Fibroblast of skin of right quadriceps (primary cell): ENCODE measurements at regions not wholly inside any gene's neighbourhood (a gene's known extent, or its start where the extent isn't known, plus 50 kb on each side); places are given as distances from the start of the nearest gene placed in this dataset.

Source experiments
- DNase-seq: peaks from one replicate; pipeline ENCODE4 v3.0.0-alpha.2; 2013

DNA sequence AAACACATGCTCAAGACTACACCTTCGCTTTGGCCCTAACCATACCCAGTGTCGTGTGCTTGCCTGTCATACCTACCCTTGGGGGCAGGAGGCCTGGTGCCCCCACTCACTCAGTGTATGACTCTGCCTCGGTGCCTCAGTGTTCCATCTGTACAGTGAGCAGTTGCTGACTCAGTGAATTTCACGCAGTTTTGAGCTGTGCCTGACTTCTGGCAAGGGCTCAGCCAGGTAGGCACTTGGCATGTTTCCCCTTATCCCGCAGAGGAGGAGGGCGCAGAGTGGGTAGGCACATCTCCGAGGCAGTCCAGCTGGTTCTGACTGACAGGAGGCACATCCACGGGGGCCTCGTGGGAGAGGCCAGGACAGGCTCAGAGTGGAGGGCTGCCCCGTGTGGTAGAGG lies 148.9 kb upstream of the CIBAR2 start:
- DNase-seq: no peak

DNA sequence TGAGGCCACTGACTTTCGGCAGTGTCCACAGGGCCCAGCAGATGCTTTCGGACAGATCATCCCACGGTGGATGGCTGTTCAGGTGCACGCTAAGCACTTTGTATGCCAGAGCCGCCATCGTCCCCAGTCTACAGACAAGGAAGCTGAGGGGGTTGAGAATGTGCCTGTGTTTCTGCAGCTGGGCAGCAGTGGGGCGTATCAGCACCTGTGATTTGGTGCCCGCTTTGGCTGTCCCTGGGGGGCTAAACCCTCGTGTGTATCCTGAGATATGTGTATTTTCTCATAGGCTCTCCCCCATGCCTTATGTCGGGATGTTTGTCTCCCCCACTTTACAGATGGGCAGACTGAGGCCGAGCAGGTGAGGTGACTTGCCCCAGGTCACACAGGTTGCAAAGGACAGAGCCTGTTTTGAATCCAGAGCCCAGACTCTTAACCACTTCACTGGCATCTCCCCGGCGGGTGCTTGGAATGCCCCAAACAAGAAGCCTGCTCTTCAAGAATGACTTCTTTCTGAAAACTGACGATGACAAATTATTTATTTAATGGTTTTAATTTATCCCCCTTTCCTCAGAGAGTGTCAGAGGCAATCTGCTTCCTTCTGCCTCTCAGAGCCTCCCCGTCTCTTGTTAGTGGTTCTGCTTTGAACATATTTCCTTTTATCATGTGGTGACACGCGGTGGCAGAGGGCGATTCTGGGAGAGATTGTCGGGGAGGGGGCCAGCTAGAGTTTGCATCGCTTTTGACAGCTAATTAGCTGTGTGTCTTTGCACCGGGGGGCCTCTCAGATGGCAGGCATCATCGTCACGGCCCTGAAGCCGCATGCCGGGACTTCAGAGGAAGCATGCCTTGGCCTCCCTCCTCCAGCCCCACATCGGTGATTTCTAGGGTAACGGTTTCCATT lies 149.6 kb upstream of the CIBAR2 start:
- no peak for DNase-seq

DNA sequence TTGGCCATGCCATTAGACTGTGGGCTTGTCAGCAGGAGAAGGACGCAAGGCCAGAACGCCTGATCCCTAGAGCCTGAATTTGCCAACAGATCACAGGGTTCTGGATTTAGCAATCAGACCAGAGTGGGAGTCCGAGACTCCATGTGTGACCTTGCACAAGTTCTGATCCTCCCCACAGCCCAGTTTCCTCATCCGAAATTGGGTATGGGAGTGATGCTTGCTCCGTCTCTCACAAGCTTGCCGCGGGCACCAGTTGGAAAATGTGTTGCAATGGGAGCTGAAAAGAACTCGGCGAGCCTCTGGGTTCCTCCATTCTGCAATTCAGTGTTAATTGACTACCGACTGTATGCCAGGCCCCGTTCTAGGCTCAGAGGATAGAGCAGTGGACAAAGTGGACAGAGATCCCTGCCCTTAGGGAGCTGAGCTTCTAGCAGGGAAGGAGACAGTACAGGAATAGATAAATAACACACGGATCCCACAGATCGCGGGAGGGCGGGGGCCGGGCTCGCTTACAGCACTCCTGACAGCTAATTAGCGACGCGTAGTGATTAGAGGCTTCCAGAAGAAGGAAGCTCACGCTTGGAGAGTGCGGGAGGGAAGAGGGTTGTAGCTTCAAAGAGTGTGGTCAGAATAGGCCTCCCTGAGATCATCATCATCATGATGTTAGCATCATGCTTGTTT lies 150.4 kb upstream of the CIBAR2 start:
- DNase-seq: no peak

DNA sequence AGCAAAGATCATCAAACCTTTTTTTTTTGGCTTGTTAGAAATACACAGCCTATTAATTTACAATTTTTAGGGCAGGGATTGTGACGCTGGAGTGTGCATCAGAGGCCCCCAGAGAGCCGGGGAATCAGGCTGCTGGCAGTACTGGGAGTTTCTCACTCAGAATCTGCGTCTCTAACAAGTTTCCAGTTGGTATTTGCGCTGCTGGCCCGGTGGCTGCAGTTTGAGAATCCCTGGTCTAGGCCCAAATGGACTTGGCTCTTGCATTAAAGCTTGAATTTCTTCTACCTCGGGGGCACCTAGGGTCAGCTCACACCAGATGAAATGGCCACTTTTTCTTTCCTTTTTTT lies 150.9 kb upstream of the CIBAR2 start:
- no peak for DNase-seq

DNA sequence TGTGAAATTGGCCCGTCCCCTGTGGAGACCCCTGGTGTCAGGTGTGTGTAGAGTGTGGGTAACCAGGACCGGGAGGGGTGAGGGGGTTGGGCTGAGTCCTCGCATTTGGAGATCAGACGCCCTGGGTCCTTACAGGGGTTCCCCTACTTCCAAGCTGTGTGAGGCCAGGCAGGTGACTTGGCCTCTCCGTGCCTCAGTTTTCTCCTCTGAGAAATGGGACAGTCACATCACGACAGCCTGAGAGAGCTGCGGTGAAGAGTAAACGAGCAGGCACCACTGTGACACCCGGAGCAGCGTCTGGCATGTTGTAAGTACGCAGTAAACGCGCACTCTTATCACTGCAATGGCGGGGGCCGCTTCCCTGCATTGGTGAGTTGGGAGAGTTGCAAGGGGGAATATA lies 152.5 kb upstream of the CIBAR2 start:
- DNase-seq: no peak

DNA sequence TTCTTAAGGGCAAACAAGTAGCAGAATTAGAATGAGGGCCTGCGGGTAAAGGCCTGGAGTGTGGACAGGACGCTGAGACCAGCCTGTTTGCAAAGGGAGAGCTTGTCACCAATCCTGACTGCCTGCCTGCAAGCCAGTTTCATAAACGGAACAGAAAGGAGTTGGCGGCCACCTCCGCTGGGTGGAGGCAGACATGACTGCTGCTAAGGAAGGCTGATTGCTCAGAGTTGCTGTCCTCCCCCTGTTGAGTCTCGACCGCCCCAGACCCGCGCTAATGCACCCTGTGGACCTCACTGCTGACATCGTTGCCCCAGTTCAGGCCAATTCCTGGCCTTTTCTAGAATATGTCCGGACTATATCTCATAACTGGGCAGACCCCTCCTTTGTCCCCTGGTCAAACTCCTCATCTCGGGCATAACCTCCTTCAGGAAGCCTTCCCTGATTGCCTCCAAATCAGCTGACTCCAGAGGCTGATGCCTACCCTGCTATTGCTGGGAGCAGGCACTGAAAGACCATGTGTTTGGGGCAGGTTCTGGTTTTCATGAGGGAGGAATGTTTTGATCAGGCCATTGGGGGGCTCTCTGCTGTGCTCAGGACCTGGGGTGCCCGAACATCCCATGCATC lies 153.0 kb upstream of the CIBAR2 start:
- no peak for DNase-seq

DNA sequence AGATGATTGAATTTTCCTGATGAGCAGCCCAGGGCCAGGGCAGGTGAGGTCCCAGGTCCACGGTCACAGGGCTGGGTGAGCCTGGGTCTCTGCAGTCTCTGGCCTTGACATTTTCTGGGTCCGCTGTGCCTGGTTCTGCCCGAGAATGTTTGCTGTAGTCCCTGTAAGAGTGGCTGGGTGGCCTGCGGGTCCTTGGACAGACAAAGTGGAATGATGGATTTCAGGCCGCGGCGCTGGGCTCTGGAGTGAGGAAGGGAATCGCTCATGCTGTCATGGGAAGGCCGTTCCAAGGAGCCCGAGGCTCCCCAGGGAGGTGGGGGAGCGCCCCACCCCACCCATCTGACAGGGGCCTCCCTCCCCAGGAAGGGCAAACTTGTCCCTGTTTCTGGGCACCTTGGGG lies 153.5 kb upstream of the CIBAR2 start:
- no peak for DNase-seq

DNA sequence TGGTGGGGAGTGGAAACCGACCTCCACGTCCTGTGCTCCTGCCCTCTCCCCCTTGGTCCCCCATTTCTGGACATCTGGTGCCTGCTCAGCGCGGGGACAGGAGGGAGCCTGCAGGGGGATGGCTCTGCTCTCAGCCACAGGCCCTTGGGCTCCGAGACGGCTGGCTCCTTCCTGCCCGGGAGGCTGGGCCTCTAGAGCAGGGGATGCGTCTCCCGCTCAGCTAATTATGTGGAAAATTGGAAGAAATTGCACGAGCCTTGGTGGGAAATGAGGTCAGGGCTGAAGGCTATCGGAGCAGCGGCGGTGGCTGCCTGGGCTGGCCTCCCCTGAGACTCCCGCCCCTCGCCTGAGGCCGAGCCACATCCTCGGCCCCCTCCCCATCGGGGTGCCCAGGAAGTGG lies 154.6 kb upstream of the CIBAR2 start:
- no peak for DNase-seq

DNA sequence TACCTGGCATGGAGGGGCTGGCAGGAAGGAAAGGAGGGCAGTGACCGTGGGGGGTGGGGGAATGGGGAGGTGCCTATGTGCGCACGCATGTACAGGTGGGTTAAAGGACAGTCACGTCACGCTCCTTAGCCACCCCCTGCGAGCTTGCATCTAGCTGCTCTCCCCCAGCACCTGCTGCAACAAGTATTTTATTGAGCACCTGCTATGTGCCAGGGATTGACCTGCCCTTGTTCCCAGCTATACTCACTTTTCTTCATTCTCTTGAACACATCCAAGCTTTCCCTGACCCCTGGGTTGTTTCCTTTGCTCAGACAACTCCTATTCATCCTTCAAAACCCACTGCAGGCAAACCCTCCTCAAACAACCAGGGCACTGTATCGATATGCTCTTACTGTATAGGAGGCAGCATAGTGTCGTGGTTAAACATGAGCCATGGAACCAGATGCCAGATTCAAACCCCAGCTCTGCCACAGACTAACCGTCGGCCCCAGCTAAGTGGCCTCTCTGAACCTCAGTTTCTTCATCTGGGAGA lies 155.2 kb upstream of the CIBAR2 start:
- DNase-seq: no peak

DNA sequence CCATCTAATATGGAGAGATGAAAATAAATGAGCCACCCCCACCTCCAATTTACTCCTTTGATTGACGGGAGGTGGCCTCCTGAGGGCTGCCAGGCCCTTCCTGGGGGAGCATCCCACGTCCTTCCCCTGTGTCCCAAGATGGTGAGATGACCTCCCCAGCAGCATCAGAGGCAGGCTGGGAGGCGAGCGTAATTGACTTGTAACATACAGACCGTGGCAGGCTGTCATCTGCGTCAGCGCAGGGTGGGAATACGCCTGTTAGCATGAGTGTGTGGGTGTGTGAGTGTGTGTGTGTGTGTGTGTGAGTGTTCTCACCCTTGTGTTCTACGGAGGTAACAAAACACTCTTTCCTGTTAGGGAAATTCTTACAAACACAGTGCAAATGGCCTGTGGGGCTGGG lies 156.9 kb upstream of the CIBAR2 start:
- no peak for DNase-seq

DNA sequence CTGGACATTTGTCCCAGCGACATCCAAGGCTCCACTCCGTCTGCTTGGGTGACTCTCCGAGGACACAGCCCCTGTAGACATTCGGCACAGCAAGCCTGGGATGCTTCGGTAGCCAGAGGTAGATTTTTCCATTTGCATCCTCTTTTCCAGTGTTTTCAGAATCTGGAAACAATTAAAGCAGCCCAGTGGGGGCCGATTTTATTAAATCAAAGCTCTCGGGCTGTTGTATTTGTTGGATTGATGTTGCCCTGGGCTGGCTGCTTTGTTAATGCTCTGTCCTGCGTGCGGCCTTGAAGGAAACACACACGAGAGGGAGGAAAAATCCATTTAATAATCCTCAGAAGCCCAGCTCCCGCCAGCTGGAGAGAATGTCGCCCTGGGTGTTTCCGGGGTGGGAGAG lies 158.1 kb upstream of the CIBAR2 start:
- DNase-seq: peak; percentile 53

DNA sequence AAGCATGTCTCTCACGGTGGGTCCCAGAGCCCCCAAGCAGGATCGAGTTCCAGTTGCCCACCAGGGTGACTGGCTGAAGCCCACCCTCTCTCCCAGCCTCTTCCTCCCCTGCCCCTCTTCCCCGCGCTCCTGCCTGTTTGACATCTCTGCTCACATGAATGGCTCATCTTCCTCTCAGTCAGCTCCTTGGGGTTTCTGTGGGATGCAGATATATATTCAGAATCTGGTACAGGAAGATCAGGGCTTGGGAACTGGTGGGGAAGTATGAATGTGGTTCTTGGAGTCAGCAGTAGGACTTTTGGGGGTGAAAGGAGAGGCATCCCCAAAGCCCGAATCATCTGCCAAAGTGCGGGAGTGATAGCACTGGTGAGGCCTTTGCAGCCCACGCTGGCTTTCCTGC lies 158.9 kb upstream of the CIBAR2 start:
- DNase-seq: no peak

DNA sequence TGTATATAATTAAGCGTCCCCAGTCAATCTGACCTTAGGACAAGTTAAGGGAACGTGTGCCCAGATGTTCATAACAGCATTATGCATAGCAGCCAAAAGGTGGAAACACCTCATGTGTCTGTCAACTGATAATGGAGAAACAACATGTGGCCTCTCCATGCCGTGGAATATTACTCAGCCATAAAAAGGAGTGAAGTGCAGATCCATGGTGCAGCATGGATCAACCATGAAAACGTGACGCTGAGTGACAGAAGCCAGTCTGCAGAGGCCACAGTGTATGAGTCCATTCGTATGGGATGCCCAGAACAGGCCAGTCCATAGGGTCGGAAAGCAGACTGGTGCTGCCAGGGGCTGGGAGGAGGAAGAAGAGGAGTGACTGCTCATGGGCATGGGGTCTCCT lies 161.0 kb upstream of the CIBAR2 start:
- no peak for DNase-seq

DNA sequence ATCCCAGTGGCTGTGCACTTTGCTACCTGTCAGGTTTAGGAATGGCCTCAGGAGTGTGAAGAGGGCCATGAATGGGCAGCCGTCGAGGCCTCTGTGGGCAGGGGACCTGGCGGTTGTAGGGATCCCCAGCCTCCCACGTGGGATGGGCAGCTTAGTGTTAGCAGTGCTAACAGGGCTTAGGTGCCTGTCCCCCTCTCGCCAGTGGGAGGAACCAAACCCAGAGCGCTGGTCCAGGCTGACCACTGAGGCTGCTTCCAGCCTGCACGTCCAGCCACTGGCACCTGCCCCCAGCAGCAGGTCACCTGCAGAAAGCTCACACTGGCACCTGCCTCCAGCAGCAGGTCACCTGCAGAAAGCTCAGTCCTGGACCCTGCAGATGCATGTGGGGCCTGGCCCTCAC lies 162.2 kb upstream of the CIBAR2 start:
- no peak for DNase-seq

DNA sequence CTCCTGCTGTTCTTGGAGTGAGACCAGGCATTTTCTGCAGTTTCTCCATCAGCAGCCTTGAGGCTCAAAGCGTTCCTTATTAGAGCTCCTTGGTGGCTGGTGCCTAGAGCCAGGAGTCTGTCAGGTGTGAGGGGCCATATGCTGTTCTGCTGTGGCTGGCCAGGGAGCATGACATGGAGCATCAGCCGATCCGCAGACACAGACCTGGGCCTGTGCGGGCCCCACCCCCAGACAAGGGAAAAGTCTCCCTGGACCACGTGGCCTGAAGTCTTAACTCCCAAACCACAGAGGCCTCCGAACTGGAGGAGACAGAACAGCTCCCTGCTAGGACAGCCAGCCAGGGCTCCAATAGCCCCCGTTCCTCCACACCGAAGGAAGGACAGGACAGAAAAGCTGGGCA lies 162.7 kb upstream of the CIBAR2 start:
- DNase-seq: no peak

DNA sequence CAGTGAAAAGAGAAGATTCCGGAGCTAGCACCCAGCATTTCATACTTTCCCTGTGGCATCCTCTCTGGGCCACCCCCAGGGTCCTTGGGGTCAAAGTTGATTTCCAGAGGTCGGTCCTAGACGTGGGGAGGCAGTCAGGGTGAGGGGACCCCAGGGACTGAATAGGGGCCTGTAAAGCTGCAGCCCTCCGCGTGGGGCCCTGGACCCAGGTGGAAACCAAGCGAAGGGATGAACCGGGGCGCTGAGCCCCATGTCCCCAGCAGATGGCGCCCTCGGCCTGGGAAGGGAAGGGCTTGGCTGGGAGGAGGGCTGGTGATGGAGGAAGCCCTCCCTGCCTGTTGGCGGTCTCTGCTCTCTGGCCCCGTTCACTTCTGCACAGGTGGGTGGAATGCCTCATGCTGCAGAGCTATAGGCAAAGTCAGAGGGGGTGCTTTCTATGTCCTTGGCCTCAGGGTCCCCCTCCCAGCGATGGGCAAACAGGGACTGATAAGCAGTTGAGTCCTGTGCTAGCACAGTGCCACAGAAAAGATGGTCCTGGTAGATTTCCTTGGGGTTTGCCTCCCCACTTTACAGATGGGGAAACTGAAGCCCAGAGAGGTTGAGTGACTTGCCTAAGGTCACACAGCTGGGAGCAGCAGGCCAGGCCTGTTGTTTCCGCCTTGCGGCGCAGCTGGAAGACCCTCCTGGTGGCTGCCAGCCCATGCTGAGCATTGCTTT lies 163.4 kb upstream of the CIBAR2 start:
- peak; percentile 48 for DNase-seq

DNA sequence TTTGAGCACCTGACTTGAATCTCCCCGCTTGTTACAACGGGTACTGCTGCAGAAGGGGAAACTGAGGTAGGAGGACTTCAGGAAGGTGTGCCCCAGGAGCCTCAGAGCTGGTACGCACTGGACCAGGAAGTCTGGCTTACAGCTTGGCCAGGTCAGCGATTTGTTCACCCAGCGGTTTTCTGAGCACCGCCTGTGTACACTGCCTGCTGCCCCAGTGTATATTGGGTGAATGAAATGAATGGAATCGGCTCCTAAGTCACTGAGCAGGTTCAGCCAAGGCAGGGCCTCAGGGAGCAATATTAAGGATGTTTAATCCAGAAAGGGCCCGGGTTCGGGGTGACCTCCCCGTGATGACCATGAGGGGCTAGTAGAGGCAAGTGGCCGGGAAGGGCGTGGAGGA lies 164.0 kb upstream of the CIBAR2 start:
- DNase-seq: no peak

DNA sequence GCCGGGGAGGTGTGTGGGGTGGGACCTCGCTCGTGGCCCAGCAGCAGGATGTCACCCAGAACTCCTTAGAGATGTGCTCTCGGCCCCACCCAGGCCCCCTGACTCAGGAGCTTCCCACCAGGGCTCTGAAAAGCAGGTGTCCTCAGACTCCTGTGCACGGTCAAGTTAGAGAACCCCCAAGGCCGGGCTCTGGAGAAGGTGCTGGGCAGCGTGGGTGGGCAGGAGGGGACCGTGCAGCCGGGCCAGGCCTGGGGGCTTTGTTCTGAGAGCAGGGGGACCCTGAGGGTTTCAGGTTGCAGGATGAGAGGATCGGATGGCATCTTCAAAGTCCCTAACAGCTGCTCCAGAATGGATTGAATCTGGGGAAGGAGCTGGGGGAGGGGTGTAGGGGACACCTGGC lies 164.4 kb upstream of the CIBAR2 start:
- no peak for DNase-seq

DNA sequence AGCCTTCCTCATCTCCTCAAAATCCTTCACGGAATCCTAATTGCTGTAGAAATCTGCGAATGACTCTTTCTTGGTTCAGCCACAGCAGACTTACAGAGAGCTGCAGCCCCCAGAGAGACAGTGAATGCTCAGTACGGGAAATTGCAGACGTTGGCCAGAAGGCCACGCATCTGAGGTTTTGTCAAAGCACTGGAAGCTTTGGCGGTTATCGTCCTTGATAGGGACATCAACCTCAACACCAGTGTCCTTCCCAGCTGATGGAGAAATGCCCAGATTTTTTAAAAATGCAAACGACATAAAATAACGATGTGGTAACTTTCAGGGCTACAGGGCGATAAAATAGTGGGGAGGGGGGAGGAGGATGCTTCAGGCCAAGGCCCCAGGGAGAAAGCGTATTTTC lies 166.6 kb upstream of the CIBAR2 start:
- no peak for DNase-seq

DNA sequence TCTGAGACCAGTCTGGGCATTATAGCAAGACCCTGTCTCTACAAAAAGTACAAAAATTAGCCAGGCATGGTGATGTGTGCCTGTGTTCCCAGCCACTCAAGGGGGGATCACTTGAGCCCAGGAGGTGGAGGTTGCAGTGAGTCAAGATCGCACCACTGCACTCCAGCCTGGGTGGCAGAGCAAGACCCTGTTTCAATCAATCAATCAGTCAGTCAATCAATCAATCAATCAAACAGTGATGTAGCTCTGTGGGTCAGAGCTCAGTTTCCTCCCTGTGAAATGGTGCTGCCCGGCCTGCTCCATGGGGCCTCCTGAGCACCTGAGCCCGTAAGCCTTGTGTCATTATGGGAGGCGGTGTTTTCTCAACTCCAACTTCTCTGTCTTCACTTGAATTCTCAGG lies 167.1 kb upstream of the CIBAR2 start:
- no peak for DNase-seq

DNA sequence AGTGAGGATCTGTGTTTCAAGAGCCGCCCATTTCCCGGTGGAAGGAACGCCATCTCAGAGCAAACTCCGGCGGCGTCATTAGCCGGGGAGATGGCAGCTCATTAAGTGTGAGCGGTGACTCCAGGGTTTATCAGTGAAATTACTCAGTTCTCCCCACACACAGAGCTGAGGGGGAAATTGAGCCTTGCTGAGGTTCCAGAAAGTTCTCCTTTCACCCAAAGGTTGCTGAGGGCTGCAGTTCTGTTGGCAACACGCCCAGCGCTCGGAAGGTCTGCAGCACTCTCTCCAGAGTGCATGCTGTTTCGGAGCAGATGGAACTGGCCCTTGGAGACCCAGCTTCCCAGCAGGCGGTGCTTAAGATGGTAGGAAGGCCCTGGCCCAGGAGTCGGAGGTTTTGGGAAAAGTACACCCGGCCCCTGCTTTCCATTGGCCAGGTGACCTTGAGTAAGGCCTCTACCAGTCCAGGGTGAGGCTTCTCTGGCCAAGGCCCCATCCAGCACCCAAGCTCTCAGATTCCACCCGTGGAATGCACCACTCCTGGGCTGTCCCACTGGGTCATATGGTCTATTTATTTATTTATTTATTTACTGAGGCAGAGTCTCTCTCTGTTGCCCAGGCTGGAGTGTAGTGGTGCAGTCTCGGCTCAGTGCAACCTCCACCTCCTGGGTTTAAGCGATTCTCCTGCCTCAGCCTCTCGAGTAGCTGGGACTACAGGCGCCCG lies 167.7 kb upstream of the CIBAR2 start:
- no peak for DNase-seq

DNA sequence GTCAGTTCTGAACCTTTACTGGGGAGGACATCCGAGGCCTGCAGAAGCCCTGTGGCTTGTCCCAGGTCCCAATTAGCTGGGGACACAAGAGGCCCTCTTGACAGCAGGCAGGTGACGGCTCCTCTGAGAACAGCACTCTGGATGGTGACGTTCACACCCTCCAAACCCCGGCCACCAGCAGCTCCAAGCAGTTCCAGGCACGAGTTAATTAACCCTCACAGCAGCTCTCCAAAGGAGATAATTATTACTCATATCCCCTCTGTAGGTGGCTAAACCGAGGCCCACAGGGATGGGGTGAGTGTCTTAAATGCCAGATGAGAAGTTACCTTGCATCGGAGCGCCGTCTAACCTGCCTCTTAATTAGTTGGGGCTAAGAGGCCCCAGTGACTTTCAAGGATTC lies 168.9 kb upstream of the CIBAR2 start:
- no peak for DNase-seq

DNA sequence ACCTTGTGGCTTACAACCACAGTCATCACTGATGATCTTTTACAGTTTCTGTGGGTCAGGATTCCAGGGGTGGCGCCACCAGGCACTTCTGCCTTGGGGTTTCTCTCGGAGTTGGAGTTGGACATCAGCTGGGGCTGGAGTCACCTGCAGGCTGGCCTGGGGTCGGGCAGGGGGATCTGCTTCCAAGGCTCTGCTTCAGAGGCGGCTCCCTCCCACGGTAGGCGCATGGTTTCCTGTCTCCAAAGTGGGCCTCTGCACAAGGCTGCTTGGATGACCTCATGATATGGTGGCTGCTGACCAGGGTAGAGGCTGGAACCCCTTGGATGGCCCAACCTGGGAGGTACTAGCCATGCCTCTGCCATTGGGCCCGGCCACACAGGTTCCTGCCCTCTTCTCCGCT lies 170.6 kb upstream of the CIBAR2 start:
- no peak for DNase-seq
